ENCODE measurements at regions not wholly inside any gene's neighbourhood (a gene's known extent, or its start where the extent isn't known, plus 50 kb on each side); places are given as distances from the start of the nearest gene placed in this dataset.

DNA sequence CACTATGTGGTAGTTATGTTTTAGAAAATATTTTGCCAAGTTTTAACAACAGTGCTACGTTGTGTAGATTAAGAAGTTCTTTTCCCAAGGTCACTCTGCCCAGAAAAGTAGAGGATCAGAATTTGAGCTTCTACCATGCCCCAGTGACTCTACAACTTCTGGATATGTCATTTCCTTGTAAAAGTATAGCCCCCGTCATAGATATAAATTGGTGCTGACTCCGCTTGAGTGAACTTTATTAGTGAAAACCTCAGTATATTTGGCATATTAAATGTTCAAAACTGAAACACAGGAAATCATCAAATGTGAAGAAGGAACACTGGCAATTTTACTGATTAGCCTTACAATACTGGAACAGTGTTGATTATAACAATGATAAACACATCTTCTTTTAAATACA is 256.7 kb upstream of the UBE2E3 start:
- Histone ChIP-seq H2AK5ac (ENCODE audit: insufficient read length, low read length) (no peak overlapping the region), H3K56ac (ENCODE audit: insufficient read length, low read depth, low read length) (no peak overlapping the region), H3K4me2 (ENCODE audit: insufficient read depth, insufficient read length, low read length) (no peak overlapping the region), H3K23me2 (ENCODE audit: insufficient read length, low read depth, low read length, poor library complexity, severe bottlenecking) (no peaks in the 10 kb centered on the region), H3K27ac (ENCODE audit: insufficient read length, low read depth, low read length) (no peak overlapping the region), H2AFZ (ENCODE audit: low read length) (no peak overlapping the region), H2BK12ac (ENCODE audit: insufficient read length, low read depth, low read length) (no peak overlapping the region), H2BK5ac (ENCODE audit: insufficient read length, low read length) (no peak overlapping the region), H3K9ac (ENCODE audit: extremely low read depth, insufficient read length, low read length) (no peak overlapping the region), H3K4ac (ENCODE audit: low read depth, low read length) (no peak overlapping the region), H4K8ac (replicated peaks; ENCODE audit: insufficient read length, low read depth, low read length) (no peak overlapping the region), H2BK15ac (ENCODE audit: low read depth, low read length) (no peak overlapping the region), H3K18ac (ENCODE audit: insufficient read length, low read depth, low read length) (no peak overlapping the region), H2BK20ac (ENCODE audit: low read depth, low read length, poor library complexity, severe bottlenecking) (no peak overlapping the region), H4K91ac (ENCODE audit: insufficient read length, low read depth, low read length) (no peak overlapping the region), H3T11ph (ENCODE audit: low read length) (no peak overlapping the region), H3K27me3 (ENCODE audit: insufficient read depth, low read length) (no peaks in the 10 kb centered on the region), H3K23ac (ENCODE audit: insufficient read length, low read depth, low read length) (no peak overlapping the region), H3K79me2 (ENCODE audit: insufficient read depth, low read length) (no peaks in the 10 kb centered on the region), H4K5ac (ENCODE audit: insufficient read length, low read depth, low read length) (no peak overlapping the region), H3K79me1 (ENCODE audit: insufficient read depth, low read depth, low read length, poor library complexity, severe bottlenecking) (no peaks in the 10 kb centered on the region), H2BK120ac (ENCODE audit: low read depth, low read length, poor library complexity, severe bottlenecking) (no peak overlapping the region), H3K14ac (ENCODE audit: insufficient read depth, low read length) (no peak overlapping the region), H3K4me1 (ENCODE audit: insufficient read depth, low read length) (no peaks in the 10 kb centered on the region), H4K20me1 (ENCODE audit: control insufficient read depth, insufficient read depth, insufficient read length) (no peaks in the 10 kb centered on the region), H3K9me3 (ENCODE audit: control insufficient read depth, low read depth, low read length) (no peaks in the 10 kb centered on the region)
- Mint-ChIP-seq H3K36me3 (ENCODE audit: insufficient read depth in 1 of 3, low read depth in 3 of 3) (no peaks in the 10 kb centered on the region), H3K27ac (no peak overlapping the region), H3K4me3 (no peak overlapping the region), H3K27me3 (ENCODE audit: low read depth) (no peaks in the 10 kb centered on the region), H3K4me1 (peaks cover 3% of the 10 kb centered on the region in 2 experiments; a peak in 1 of 4 replicates), H3K9me3 (no peaks in the 10 kb centered on the region)
- no peak for DNase-seq
- WGBS (ENCODE audit: extremely low coverage, insufficient read length, low lambda C conversion rate), result no CpG with 5 or more reads among the region's 3 CpGs
- TF ChIP-seq, protein P1, sequence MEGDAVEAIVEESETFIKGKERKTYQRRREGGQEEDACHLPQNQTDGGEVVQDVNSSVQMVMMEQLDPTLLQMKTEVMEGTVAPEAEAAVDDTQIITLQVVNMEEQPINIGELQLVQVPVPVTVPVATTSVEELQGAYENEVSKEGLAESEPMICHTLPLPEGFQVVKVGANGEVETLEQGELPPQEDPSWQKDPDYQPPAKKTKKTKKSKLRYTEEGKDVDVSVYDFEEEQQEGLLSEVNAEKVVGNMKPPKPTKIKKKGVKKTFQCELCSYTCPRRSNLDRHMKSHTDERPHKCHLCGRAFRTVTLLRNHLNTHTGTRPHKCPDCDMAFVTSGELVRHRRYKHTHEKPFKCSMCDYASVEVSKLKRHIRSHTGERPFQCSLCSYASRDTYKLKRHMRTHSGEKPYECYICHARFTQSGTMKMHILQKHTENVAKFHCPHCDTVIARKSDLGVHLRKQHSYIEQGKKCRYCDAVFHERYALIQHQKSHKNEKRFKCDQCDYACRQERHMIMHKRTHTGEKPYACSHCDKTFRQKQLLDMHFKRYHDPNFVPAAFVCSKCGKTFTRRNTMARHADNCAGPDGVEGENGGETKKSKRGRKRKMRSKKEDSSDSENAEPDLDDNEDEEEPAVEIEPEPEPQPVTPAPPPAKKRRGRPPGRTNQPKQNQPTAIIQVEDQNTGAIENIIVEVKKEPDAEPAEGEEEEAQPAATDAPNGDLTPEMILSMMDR (conservative IDR thresholded peaks at IDR 0.05), result no peak

Measured in H9 (cell line).